GM21619 (cell line): ENCODE measurements at regions not wholly inside any gene's neighbourhood (a gene's known extent, or its start where the extent isn't known, plus 50 kb on each side); places are given as distances from the start of the nearest gene placed in this dataset.

ENCODE experiments used
- ATAC-seq: cut with Tn5 transposase; IDR thresholded peaks from one replicate; pipeline ENCODE4 v1.9.1; 2021; ENCODE audit not compliant: unreplicated experiment

DNA sequence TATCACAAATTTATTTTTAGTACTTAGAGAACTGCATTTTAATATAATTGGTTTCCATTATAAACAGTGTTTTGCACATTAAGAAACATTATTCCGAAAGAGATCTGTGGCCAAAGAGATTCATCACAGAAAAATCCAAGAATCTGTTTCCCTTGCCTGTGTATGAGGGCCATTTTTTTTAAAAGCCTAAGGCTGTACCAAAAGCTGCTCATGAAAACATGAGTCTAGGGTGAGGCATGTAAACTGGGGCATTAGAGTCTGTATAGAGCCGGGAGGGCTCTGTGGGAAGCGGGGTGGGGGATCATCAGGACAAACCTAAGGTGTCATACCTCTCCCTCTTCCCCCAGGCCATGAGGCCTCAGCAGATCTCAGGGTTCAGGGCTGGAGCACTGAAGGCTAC, 223.8 kb downstream of the FBXO15 start:
- no peak for ATAC-seq

DNA sequence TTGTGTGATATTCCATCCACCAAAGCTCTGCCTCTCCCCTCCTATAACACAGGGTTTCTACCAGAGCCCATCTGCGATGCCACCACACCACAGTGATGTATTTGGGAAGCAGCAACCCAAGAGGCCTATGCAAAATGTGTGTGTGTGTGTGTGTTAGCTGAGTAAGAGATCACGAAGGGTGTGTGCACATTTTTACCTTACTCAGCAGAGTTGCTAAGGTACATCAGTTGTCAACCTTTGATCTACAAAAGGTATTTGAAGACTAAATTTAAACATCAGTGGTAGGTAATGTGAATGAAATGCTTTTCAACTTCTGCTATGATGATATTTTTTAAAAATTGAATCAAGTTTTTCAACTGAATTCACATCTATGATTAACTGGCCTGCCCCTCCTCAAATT, 227.6 kb downstream of the FBXO15 start:
- ATAC-seq: no peak

DNA sequence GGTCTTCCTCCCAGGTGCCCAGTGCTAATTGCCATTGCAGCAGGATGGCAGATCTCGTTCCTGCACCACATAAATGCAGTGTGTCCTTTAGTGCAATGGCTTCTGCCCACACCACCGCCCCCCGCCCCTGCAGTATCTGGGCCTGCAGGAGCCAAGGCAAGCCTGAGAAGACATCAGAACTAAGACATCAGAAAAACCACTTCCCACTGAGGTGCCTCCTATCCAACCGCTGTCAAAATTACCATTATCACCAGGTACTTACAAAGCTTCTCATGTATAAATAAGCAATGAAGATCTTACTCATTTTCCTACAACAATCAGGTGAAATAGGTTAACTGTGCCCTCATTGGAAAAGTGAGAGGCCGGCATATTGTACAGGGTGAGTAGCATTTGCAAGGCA, 228.8 kb downstream of the FBXO15 start:
- ATAC-seq: no peak

DNA sequence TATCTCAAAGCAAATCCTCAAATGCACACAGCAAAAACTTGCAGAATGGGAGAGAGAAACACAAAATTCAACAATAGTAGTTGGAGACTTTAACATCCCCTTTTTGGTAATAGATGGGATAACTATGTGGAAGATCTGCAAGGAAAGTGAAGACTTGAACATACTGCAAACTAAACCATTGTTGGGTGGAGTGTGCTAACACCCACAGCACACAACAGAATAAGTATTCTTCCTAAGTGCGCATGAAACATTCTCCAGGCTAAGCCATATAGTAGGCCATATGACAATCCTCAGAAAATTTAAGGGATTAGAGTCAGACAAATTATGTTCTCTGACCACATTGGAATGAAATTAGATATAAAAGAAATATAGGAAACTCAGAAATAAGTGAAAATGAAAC, 230.6 kb downstream of the FBXO15 start:
- ATAC-seq: no peak

DNA sequence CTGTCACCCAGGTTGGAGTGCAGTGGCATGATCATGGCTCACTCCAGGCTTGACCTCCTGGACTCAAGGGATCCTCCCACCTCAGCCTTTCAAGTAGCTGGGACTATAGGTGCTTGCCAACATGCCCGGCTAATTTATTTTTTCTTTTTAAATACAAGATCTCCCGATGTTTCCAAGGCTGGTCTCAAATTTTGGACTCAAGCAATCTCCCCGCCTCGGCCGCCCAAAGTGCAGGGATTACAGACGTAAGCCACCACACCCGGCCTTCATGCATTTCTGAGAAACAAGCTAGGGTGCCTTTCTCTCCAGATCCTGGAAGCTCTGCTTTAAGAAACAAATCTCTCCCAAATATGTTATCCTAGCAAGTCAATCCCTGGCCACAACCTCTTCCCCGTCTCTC, 234.1 kb downstream of the FBXO15 start:
- no peak for ATAC-seq

DNA sequence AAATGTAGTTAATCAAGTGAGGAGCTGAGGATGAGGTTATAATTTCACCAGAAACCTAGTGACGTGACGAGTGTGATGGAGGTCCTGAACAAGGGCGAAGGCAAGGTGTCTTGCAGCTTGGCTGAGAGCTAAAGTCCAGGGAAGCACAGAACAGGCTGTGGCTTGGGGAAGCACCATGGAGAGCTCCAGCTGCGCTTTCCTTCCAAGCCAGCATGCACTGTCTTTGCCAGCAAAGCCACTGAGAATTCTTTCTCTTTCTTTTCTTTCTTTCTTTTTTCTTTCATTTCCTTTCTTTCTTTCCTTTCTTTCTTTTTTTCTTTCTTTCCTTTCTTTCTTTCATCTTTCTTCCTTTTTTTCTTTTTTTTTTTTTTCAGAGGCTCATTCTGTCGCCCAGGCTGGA, 239.3 kb downstream of the FBXO15 start:
- no peak for ATAC-seq

DNA sequence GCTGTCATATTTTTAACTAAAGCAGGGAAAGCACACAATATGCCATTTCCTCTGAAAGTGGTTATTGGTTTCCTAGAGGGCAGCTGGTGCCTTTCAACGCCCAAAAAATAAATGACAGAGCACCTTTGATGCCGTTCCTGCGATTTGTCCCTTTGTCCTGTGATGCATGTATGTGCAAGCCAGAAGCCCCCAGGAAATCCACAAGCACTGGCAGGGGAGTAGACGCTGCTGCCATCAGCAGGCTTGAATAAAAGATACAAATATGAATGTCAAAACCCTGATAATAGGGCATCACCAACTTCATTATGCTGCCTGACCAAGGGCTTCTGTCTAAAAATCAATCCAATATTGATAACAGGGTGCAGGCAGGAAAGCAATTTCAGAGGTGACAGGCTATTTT, 246.1 kb downstream of the FBXO15 start:
- no peak for ATAC-seq

DNA sequence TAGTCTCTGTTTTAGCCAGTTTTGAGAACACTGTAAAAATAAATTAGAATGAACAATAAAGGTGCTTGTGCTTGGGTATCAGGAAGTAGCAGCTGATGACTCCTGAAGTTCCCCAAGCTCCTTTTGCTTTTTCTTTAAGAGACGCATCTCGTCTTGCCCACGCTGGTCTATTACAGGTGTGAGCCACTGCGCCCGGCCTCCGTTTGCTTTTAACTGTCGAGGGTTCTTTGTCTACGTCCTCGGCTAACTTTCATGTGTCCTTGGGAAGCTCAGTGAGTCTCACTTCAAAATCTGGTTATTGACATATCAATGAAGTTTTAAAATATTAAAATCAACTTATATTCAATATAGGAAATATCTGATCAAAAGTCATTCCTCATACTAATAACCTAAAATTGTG, 246.5 kb downstream of the FBXO15 start:
- no peak for ATAC-seq

DNA sequence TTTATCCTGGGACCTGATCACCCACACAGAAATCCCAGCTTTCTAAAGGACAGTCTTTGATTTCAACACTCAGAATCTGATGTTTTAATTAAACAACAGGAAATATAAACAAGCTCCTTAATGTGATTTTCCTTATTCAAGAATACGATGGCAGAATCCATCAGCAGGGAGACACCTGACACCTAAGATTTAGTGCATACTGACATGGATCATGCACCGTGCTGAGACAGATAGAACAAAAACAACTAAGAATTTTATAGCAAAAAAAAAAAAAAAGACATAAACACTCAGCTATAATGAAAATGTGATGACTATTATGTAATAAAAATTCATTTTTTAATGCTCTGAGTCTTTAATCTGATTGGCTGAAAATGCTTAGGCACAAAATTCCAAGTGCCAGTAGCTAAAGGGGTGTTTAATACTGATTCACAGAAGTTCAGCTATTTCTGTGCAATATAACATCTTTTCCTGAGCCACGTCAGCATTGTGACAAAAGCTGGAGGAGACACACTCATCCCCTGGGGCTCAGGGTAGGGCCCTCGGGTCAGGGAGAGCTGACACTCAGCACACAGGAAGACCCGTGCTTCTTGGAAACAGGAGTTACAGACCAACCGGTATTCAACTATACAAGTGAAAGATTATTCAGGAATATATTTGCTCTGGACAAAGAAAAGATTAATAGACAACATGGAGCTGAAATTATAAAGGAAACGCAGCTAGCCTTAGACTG, 247.4 kb downstream of the FBXO15 start:
- no peak for ATAC-seq

DNA sequence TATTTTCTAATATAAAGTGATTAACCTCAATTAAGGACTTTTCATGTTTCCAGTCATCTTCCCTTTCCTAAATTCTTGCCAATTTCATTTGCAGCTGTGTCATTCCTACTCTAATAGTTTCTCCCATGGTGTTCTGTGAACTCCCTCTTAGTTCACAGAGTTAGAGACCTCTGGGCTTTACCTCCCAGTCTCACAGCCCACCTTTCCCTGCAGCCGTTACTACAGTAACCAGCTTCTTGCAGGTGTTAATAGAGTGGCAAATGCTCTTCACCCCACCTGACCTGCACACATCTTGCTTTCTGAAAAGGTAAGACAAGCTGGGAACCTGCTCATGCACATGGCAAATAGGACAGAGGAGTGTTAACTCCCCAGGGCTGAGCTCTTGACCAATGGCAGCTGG, 250.1 kb downstream of the FBXO15 start:
- no peak for ATAC-seq

DNA sequence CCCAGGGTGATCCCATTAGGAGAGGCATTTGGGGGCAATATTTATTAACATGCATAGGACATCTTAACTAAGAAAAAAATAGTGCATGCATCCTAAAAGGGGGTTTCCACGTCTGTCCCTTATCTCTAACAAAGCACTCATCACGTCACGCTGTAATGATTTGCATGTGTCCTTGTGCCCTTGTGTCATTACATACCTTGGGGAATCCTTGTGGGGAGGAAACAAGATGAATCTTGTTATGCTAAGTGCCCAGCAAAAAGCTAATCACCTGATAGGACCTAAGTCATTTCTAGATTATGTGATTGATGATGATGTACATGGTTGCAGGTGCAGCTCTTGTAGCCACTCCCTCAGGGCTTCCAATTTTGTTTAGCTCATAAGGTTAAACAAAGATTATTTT, 250.9 kb downstream of the FBXO15 start:
- ATAC-seq: peak; percentile 50

DNA sequence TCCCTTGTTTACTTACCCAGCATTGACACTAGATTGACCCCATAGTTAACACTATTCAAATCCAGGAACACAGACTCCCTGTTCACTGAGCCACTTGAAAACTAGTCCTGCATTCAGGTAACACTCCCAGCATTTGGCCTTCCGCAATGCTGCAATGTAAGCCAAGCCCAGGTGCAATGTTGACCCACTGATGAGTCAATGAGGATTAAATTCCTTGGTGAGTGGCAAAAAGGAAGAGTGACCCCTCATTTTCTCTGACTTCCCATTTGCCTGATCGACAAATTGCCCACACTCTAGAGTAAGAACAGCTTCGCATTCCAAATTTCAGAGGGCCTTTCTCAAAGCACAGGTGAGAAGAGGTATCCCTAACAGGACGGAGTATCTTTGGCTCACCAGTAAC, 251.9 kb downstream of the FBXO15 start:
- no peak for ATAC-seq

DNA sequence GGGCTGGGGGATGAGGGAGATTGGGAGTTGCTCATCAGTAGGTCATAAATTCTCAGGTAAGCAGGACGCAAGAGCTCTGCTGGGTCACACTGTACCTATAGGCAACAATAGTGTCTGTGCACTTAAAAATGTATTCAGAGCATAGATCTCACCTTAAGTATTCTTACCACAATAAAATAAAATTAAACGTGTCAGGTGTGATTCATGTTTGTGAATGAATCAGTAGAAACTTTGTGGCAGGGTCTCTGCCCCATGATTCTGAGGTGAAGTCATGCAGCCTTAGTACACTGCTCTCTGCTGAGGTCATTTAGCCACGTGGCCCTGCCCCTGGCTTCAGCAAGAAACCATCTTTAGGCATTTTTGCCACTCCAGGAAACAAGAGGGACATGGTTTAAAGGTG, 253.8 kb downstream of the FBXO15 start:
- no peak for ATAC-seq

DNA sequence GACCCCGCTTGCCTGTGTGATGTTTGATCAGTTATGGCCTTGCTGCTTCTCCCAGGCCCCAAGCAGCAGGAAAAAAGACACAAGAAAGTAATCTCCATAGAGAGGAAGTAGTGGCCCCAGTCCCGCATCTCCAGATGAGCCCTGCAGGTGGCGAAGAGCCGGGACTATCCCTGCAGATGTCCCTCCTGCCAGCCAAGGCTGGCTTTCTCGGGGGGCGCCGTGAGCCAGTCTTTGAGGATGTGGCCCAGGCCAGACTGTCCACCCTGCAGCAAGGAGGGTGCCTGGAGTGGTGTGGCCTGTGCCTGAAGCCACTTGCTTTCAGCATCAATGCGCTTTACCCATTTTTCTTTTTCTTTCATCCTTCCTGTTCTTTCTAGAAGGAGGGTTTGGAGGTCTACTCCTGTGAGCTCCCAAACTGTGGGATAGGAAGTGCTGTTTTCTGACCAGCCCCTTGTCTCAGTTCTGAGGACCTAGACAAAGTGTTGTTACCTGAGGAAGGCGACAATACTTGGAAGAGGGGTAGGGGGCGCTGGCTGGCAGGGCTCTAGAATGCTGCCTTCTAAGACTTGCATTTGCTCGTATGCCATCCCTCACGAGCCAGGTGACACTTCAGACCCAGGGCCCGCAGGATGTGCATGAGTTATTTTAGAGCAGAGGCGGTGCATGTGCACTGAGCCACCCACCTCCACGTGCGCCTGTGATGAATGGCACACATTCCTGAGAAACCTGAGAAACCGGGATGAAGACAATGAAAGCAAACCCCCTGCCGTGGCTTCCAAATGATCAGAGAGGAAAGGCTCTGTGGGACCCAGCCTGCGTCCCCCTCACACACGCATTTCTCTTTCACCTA, 255.8 kb downstream of the FBXO15 start:
- ATAC-seq: no peak

DNA sequence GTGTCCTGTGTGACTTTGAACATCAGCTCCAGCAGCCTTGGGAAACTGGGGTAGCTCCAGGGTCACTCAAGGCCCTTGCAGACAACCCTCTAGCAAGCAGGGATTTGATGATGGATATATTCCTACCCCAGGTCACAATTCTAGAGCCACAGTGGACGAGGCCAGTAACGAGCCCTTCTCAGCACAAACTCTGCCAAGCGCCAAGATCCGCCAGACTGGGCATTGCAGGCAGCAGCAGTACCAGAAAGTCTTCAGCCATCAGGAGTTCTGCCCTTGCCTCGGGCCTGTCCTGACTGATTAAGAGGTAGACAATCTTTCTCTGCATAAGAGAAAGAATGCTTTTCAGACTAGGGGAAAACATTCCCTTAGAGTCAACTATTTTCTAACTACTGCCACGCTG, 259.1 kb downstream of the FBXO15 start:
- ATAC-seq: no peak

DNA sequence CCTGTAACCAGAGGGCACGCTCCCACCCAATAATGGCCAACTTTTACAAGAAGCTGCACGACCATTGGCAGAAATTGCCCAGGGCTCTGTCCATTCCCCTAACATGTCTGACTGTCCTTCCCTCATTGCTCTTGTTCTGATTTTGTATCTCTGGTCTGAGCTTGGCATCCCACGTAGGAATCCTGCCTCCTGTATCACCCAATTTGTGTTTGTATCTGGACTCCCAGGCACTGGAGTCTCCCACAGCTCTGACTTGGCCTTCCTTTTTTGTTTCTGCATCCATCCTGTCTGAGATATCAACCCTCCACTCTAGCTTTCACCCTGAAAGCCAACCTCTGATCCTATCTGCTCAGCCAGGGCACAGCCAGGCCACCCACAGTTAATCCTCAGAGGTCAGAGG, 259.8 kb downstream of the FBXO15 start:
- no peak for ATAC-seq

DNA sequence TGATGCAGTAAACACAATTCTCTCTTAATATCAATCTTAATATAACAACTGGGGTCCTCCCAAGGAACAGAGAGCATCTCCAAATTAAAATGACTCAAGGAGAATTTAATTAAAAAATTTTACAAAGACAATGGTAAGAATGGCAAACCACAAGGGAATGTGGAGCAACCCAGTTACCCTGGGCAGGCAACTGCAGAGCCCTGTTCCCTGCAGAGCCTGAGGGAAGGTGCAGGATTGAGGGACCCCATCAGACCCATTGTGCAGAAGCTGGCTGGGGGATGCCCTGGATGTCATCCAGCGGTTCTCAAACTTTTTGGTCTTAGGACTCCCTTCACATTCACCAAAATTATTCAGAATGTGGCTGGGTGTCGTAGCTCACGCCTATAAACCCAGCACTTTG, 262.8 kb downstream of the FBXO15 start:
- ATAC-seq: no peak

DNA sequence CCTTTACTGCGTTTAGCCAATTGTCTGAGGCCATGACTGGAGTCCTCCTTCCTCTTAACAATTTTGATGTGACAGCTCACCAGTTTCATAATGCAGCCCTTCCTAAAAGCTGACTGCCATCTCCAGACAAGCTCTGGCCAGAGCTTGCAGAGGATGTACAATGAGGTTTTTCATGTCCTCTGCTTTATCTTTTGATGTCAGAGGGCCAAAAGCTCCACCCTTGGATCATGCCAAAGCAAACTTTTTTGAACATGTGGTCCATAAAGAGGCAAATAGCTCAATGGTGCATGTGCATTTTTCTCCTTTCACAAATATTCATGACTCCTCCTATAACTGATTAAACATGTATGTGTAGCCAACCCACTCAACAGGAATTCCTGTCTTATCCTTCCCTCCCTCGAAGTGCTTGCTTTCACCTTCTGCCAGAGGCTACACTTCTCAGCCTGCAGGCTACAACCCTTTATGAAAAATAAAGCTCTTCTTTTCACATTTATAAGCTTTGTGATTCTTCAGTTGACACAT, 266.2 kb downstream of the FBXO15 start:
- no peak for ATAC-seq

DNA sequence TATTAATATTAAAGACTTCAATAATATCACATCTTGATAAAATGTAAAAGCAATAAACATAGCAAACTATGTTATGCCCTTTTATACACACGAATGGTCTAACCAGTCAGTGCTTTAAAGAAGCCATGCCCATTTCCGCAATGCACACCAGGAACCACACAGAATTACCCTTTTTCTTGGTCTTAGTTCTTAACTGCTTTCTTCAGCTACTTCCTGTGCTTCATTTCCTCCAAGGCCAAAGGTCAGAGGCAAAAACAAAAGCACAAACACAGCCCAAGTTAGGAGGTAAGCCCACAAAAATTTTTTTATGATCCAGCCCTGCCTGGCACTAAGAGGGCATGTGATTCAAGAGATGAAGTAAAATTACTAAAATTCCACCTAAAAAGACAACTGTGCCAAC, 267.2 kb downstream of the FBXO15 start:
- no peak for ATAC-seq

DNA sequence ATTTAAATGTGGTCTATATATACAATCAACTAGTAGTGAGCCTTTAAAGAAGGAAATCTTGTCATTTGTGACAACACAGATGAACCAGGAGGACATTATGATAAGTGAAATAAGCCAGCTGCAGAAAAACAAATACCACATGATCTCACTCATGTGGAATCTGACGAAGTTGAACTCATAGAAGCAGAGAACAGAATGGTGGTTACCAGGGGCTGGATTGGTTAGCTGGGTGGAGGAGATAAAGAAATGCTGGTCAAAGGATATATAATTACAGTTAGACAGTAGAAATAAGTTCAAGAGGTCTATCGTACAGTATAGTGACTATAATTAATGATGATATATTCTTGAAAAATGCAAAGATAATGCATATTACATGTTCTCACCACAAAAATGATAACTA, 267.9 kb downstream of the FBXO15 start:
- no peak for ATAC-seq

DNA sequence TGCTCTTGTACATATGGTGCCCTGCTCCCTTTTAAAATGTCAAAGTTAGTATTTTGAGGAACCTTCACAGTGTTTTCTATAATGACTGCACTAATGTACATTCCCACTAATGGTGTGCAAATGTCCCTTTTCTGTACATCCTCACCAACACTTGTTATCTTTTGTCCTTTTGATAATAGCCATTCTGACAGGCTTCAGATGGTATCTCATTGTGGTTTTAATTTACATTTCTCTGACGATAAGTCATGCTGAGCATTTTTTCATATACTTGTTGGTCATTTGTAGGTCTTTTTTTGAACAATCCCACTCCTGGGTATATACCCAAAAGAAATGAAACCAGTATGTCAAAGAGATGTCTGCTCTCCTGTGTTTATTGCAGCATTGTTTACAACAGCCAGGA, 268.3 kb downstream of the FBXO15 start:
- no peak for ATAC-seq

DNA sequence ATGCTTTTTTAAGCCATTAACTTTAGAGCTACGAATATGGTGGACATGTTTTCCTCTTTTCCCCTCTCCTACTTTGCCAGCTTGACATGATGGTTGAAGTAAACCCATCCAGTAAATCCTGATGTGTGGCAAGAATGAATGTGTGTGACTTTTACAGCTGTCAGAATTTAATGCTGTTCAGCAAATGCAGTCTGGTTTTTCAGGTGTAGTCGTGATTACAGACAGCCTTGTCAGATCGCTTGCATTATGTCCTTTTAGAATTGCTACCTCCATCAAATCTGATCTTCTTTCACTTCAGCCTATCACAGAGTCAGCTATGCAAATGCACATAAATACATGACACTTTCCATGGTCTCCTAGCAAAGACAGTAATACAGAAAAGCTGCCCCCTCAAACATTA, 278.5 kb downstream of the FBXO15 start:
- no peak for ATAC-seq
